CD4-positive, CD25-positive, alpha-beta regulatory T cell (primary cell): ENCODE measurements at regions not wholly inside any gene's neighbourhood (a gene's known extent, or its start where the extent isn't known, plus 50 kb on each side); places are given as distances from the start of the nearest gene placed in this dataset.

ENCODE experiments used
- ATAC-seq, 2 donors: fragments of 150-1000 bp; cut with Tn5 transposase; one replicate each; pipeline ENCODE4 v1.10.0; 2021; ENCODE audit warnings: low read depth in 2 of 2, moderate number of reproducible peaks in 2 of 2, moderate library complexity in 1 of 2
- DNase-seq, 3 donors: peaks; one replicate each; pipeline versions ENCODE4 v3.0.0 to v3.0.0-alpha.2; 2012 to 2022; ENCODE audit warnings: mixed read lengths in 1 of 3
- H3K27ac ChIP-seq: one replicate; pipeline ENCODE4 v1.7.0; 2013; ENCODE audit warnings: mild to moderate bottlenecking, low read length; ENCODE audit not compliant: insufficient read depth, poor library complexity, severe bottlenecking
- H3K27me3 ChIP-seq: one replicate; pipeline ENCODE4 v1.7.0; 2013; ENCODE audit warnings: low read length; ENCODE audit not compliant: control insufficient read depth, insufficient read depth
- H3K36me3 ChIP-seq: one replicate; pipeline ENCODE4 v1.7.0; 2013; ENCODE audit warnings: mild to moderate bottlenecking, low read length, moderate library complexity; ENCODE audit not compliant: control insufficient read depth, insufficient read depth
- H3K4me1 ChIP-seq: 2 replicates; pipeline ENCODE4 v1.7.0; 2013; ENCODE audit warnings: mild to moderate bottlenecking, low read length; ENCODE audit not compliant: insufficient read depth, control insufficient read depth, poor library complexity, severe bottlenecking
- H3K4me3 ChIP-seq: one replicate; pipeline ENCODE4 v1.7.0; 2013; ENCODE audit warnings: low read depth, mild to moderate bottlenecking, low read length, moderate library complexity
- H3K9me3 ChIP-seq, 2 experiments: 1 replicate in 1 of 2; 2 replicates in 1 of 2; pipeline ENCODE4 v1.7.0; 2013; ENCODE audit warnings: low read length in 2 of 2, mild to moderate bottlenecking in 1 of 2, moderate library complexity in 1 of 2; ENCODE audit not compliant: control insufficient read depth in 2 of 2
- H3K27ac Mint-ChIP-seq, 3 donors: one replicate each; pipeline ENCODE4 v1.8.0; 2020 to 2022; ENCODE audit warnings: mild to moderate bottlenecking in 3 of 3, mixed read lengths in 3 of 3, moderate library complexity in 2 of 3
- H3K27me3 Mint-ChIP-seq: one replicate; pipeline ENCODE4 v1.8.0; 2022; ENCODE audit warnings: mild to moderate bottlenecking, mixed read lengths
- H3K36me3 Mint-ChIP-seq: one replicate; pipeline ENCODE4 v1.8.0; 2020; ENCODE audit warnings: mixed read lengths
- H3K4me1 Mint-ChIP-seq, 4 donors: one replicate each; pipeline ENCODE4 v1.8.0; 2020 to 2022; ENCODE audit warnings: mixed read lengths in 4 of 4, mild to moderate bottlenecking in 1 of 4
- H3K4me3 Mint-ChIP-seq, 4 donors: one replicate each; pipeline ENCODE4 v1.8.0; 2020 to 2022; ENCODE audit warnings: mild to moderate bottlenecking in 4 of 4, mixed read lengths in 4 of 4, moderate library complexity in 3 of 4
- H3K9me3 Mint-ChIP-seq, 7 donors: one replicate each; pipeline ENCODE4 v1.8.0; 2020 to 2022; ENCODE audit warnings: mixed read lengths in 7 of 7, mild to moderate bottlenecking in 3 of 7, moderate library complexity in 2 of 7

GRCh38 chr6:66057034-66057433 lies 350.0 kb upstream of the EYS start:
- Mint-ChIP-seq H3K4me3 (no peak overlapping the region), H3K27me3 (no peaks in the 10 kb centered on the region), H3K4me1 (no peaks in the 10 kb centered on the region), H3K36me3 (no peaks in the 10 kb centered on the region), H3K9me3 (peaks cover 2 to 23% (median 5%) of the 10 kb centered on the region in 7 donors), H3K27ac (no peak overlapping the region)
- H3K4me1 ChIP-seq = no peaks in the 10 kb centered on the region
- no peaks in the 10 kb centered on the region for H3K36me3 ChIP-seq
- no peak overlapping the region for H3K27ac ChIP-seq
- no peaks in the 10 kb centered on the region for H3K27me3 ChIP-seq
- no peaks in the 10 kb centered on the region for H3K9me3 ChIP-seq
- DNase-seq (no peak), ATAC-seq (no peak)
- H3K4me3 ChIP-seq = no peak overlapping the region

DNA sequence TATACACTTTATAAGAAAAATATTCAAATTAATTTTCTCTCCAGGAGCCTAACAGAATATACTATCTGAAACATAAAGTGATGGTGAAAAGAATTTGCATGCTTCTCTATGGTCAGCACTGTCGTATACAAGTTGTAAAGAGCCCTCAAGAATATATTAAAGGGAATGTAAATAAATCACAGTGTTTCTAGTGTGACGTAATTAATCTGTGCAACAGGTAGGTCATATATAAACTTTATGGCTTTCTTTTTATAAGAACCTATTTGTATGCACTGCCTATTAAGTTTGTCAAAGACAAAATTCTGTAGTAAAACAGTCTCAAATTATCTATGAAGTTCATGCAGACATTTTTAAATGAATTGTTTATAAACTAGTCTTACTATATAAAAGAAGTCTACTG lies 347.9 kb upstream of the EYS start:
- H3K4me1 ChIP-seq = no peaks in the 10 kb centered on the region
- H3K27me3 ChIP-seq = no peaks in the 10 kb centered on the region
- H3K36me3 ChIP-seq = no peaks in the 10 kb centered on the region
- peaks cover 0 to 6% of the 10 kb centered on the region in 2 experiments for H3K9me3 ChIP-seq
- no peak for ATAC-seq
- H3K4me3 ChIP-seq = no peak overlapping the region
- H3K27me3 Mint-ChIP-seq = no peaks in the 10 kb centered on the region
- H3K4me1 Mint-ChIP-seq = no peaks in the 10 kb centered on the region
- peaks cover 2 to 23% (median 7%) of the 10 kb centered on the region in 7 donors for H3K9me3 Mint-ChIP-seq
- H3K27ac Mint-ChIP-seq = no peak overlapping the region
- H3K36me3 Mint-ChIP-seq = no peaks in the 10 kb centered on the region
- no peak overlapping the region for H3K27ac ChIP-seq
- H3K4me3 Mint-ChIP-seq = no peak overlapping the region
- DNase-seq = no peak

- H3K9me3 Mint-ChIP-seq = peaks cover 2 to 18% (median 7%) of the 10 kb centered on the region in 7 donors
- H3K27ac Mint-ChIP-seq = no peak overlapping the region
- no peak overlapping the region for H3K4me3 Mint-ChIP-seq
- Histone ChIP-seq H3K36me3 (no peaks in the 10 kb centered on the region), H3K4me3 (no peak overlapping the region), H3K9me3 (peaks cover 0 to 9% of the 10 kb centered on the region in 2 experiments), H3K27me3 (no peaks in the 10 kb centered on the region), H3K4me1 (no peaks in the 10 kb centered on the region), H3K27ac (no peak overlapping the region)
- no peak for DNase-seq
- H3K27me3 Mint-ChIP-seq = no peaks in the 10 kb centered on the region
- no peaks in the 10 kb centered on the region for H3K36me3 Mint-ChIP-seq
- no peaks in the 10 kb centered on the region for H3K4me1 Mint-ChIP-seq
- no peak for ATAC-seq
Observed at GRCh38 chr6:66051812-66052211, 344.8 kb upstream of the EYS start.

DNA sequence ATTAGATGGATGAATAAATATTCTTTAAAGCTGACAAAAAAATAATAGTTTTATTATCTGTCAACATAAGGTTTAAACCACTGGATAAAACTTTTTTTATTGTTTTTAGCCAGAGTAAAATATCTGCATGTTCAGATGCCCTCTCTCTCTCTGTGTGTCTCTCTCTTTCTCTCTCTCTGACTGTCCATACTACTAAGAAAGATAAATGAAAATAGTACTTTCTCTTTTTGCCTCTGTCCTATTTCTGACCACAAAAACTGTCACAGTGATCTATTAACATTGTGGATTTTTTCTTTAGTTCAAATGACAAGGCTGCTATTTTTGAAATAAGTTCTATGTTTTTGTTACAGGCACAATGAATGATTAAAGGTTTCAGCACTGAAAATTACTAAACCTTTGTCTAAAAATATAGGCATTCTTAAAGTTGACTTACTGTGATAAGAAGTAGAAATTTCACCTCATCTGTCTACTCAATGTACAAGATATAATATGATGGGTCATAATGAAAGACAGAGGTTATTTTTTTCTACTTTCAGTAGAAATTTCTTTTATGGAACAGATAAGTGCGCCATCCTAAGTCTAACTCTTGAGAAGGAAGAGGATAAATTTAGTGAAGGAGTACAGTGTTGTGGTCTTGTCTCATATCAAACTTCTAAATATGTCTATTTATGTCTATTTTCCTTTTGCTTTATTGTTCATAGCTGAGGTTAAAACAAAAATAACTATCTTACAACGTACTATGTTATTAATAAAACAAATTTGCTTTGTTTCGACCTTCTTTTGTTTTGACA lies 341.9 kb upstream of the EYS start:
- H3K27ac Mint-ChIP-seq = no peak overlapping the region
- Histone ChIP-seq H3K4me1 (no peaks in the 10 kb centered on the region), H3K4me3 (no peak overlapping the region), H3K27me3 (no peaks in the 10 kb centered on the region), H3K9me3 (peaks cover 0 to 9% of the 10 kb centered on the region in 2 experiments), H3K27ac (no peak overlapping the region), H3K36me3 (no peaks in the 10 kb centered on the region)
- no peak overlapping the region for H3K4me3 Mint-ChIP-seq
- H3K4me1 Mint-ChIP-seq = no peaks in the 10 kb centered on the region
- ATAC-seq = no peak
- no peak for DNase-seq
- H3K36me3 Mint-ChIP-seq = no peaks in the 10 kb centered on the region
- H3K9me3 Mint-ChIP-seq = peaks cover 0 to 25% (median 12%) of the 10 kb centered on the region in 7 donors
- no peaks in the 10 kb centered on the region for H3K27me3 Mint-ChIP-seq

GRCh38 chr6:66032626-66033025 lies 325.6 kb upstream of the EYS start:
- ATAC-seq (no peak), DNase-seq (no peak)
- Mint-ChIP-seq H3K4me1 (no peaks in the 10 kb centered on the region), H3K4me3 (no peak overlapping the region), H3K36me3 (no peaks in the 10 kb centered on the region), H3K9me3 (peaks cover 0 to 37% (median 10%) of the 10 kb centered on the region in 7 donors), H3K27ac (no peak overlapping the region), H3K27me3 (no peaks in the 10 kb centered on the region)
- no peaks in the 10 kb centered on the region for H3K36me3 ChIP-seq
- H3K9me3 ChIP-seq = peaks cover 2 to 6% of the 10 kb centered on the region in 2 experiments
- H3K27ac ChIP-seq = no peak overlapping the region
- no peaks in the 10 kb centered on the region for H3K4me1 ChIP-seq
- no peak overlapping the region for H3K4me3 ChIP-seq
- no peaks in the 10 kb centered on the region for H3K27me3 ChIP-seq

- Mint-ChIP-seq H3K4me1 (no peaks in the 10 kb centered on the region), H3K9me3 (peaks cover 1 to 28% (median 8%) of the 10 kb centered on the region in 7 donors), H3K36me3 (no peaks in the 10 kb centered on the region), H3K27ac (no peak overlapping the region), H3K27me3 (no peaks in the 10 kb centered on the region), H3K4me3 (no peak overlapping the region)
- H3K9me3 ChIP-seq = peaks cover 0 to 5% of the 10 kb centered on the region in 2 experiments
- ATAC-seq (no peak), DNase-seq (no peak)
- H3K36me3 ChIP-seq = no peaks in the 10 kb centered on the region
- no peak overlapping the region for H3K27ac ChIP-seq
- no peak overlapping the region for H3K4me3 ChIP-seq
- no peaks in the 10 kb centered on the region for H3K4me1 ChIP-seq
- no peaks in the 10 kb centered on the region for H3K27me3 ChIP-seq
Observed at GRCh38 chr6:66029391-66029790, 322.4 kb upstream of the EYS start.

DNA sequence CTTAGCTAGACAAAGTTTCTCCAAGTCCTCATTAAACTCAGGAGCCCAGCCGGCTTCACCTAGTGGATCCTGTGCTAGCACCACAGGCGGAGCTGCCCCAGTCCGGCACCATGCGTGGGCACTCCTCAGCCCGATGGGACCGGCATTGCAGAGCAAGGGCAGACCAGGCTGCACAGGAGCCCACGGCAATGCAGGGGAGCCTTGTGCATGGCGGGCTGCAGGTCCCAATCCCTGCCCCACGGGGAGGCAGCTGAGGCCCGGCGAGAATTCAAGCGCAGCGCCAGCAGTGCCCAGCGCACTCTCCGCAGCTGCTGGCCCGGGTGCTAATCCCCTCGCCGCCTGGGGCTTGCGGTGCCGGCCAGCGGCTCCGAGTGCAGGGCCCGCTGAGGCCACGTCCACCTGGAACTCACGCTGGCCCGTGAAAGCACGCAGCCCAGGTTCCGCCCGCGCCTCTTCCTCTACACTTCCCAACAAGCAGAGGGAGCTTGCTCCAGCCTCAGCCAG lies 292.3 kb upstream of the EYS start:
- Histone ChIP-seq H3K27me3 (no peaks in the 10 kb centered on the region), H3K36me3 (no peaks in the 10 kb centered on the region), H3K4me1 (no peaks in the 10 kb centered on the region), H3K9me3 (peaks cover 1 to 3% of the 10 kb centered on the region in 2 experiments), H3K4me3 (no peak overlapping the region), H3K27ac (no peak overlapping the region)
- ATAC-seq (no peak), DNase-seq (no peak)
- no peaks in the 10 kb centered on the region for H3K4me1 Mint-ChIP-seq
- H3K27ac Mint-ChIP-seq = no peak overlapping the region
- peaks cover 0 to 6% (median 1%) of the 10 kb centered on the region in 7 donors for H3K9me3 Mint-ChIP-seq
- no peaks in the 10 kb centered on the region for H3K36me3 Mint-ChIP-seq
- H3K27me3 Mint-ChIP-seq = no peaks in the 10 kb centered on the region
- no peak overlapping the region for H3K4me3 Mint-ChIP-seq

DNA sequence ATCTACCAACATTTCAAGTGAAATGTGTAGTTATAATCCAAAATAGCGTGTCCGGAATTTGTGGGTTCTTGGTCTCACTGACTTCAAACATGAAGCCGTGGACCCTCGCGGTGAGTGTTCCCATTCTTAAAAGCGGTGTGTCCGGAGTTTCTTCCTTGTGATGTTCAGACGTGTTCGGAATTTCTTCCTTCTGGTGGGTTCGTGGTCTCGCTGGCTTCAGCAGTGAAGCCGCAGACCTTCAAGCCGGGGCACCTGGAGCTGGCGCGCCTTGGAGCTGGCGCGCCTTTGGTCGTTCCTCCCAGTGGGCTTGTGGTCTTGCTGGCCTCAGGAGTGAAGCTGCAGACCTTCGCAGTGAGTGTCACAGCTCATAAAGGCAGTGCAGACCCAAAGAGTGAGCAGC lies 291.5 kb upstream of the EYS start:
- no peaks in the 10 kb centered on the region for H3K27me3 ChIP-seq

More for the DNA sequence above, 291.5 kb upstream of the EYS start:
- Mint-ChIP-seq H3K27me3 (no peaks in the 10 kb centered on the region), H3K27ac (no peak overlapping the region), H3K36me3 (no peaks in the 10 kb centered on the region), H3K4me3 (no peak overlapping the region), H3K9me3 (peaks cover 0 to 6% (median 1%) of the 10 kb centered on the region in 7 donors), H3K4me1 (no peaks in the 10 kb centered on the region)
- Histone ChIP-seq H3K4me1 (no peaks in the 10 kb centered on the region), H3K9me3 (peaks cover 1 to 3% of the 10 kb centered on the region in 2 experiments), H3K4me3 (no peak overlapping the region), H3K27ac (no peak overlapping the region), H3K36me3 (no peaks in the 10 kb centered on the region)
- no peak for ATAC-seq
- no peak for DNase-seq
